ENCODE measurements at regions not wholly inside any gene's neighbourhood (a gene's known extent, or its start where the extent isn't known, plus 50 kb on each side); places are given as distances from the start of the nearest gene placed in this dataset.
"Not testable (repeated sequence)": the region's sequence is repeated elsewhere in the genome, so short reads cannot be mapped to it uniquely, and the experiment has no call there.

GRCh38 chr6:26175033-26175427 lies 87.8 kb downstream of the HFE start:
- DNase-seq (ENCODE audit: low spot score) = no peak

- DNase-seq (ENCODE audit: low spot score) = peak; percentile 54
These were observed 88.4 kb downstream of the HFE start for GRCh38 chr6:26175428-26176181.

GRCh38 chr6:26179675-26180074 lies 92.4 kb downstream of the HFE start:
- no peak for DNase-seq (ENCODE audit: low spot score)

GRCh38 chr6:26180346-26180745 lies 93.1 kb downstream of the HFE start:
- no peak for DNase-seq (ENCODE audit: low spot score)

GRCh38 chr6:26183237-26183580 lies 96.0 kb downstream of the HFE start:
- no peak for DNase-seq (ENCODE audit: low spot score)

- DNase-seq (ENCODE audit: low spot score) = peak; percentile 89
These were observed 96.5 kb downstream of the HFE start for GRCh38 chr6:26183581-26184366.

- no peak for DNase-seq (ENCODE audit: low spot score)
These were observed 97.2 kb downstream of the HFE start for GRCh38 chr6:26184367-26184891.

GRCh38 chr6:26185004-26185403 lies 97.8 kb downstream of the HFE start:
- DNase-seq (ENCODE audit: low spot score) = no peak

GRCh38 chr6:26185802-26186201 lies 98.6 kb downstream of the HFE start:
- DNase-seq (ENCODE audit: low spot score) = no peak

GRCh38 chr6:26186652-26187051 lies 99.4 kb downstream of the HFE start:
- no peak for DNase-seq (ENCODE audit: low spot score)

GRCh38 chr6:26187292-26187691 lies 100.1 kb downstream of the HFE start:
- DNase-seq (ENCODE audit: low spot score) = no peak

GRCh38 chr6:26187981-26188635 lies 100.9 kb downstream of the HFE start:
- peak; percentile 51 for DNase-seq (ENCODE audit: low spot score)

- not testable (repeated sequence) for DNase-seq (ENCODE audit: low spot score)
These were observed 104.3 kb downstream of the HFE start for GRCh38 chr6:26191512-26191911.

- DNase-seq (ENCODE audit: low spot score) = no peak
These were observed 106.5 kb downstream of the HFE start for GRCh38 chr6:26193467-26194328.

GRCh38 chr6:26194329-26194701 lies 107.1 kb downstream of the HFE start:
- no peak for DNase-seq (ENCODE audit: low spot score)

GRCh38 chr6:26194816-26195375 lies 107.7 kb downstream of the HFE start:
- DNase-seq (ENCODE audit: low spot score) = no peak

- DNase-seq (ENCODE audit: low spot score) = peak; percentile 90
These were observed 108.2 kb downstream of the HFE start for GRCh38 chr6:26195376-26195923.

GRCh38 chr6:26195924-26196845 lies 109.0 kb downstream of the HFE start:
- DNase-seq (ENCODE audit: low spot score) = peak; percentile 32

- DNase-seq (ENCODE audit: low spot score) = peak; percentile 93
These were observed 109.8 kb downstream of the HFE start for GRCh38 chr6:26196846-26197635.
